ENCODE measurements at regions not wholly inside any gene's neighbourhood (a gene's known extent, or its start where the extent isn't known, plus 50 kb on each side); places are given as distances from the start of the nearest gene placed in this dataset.
"Not testable (repeated sequence)": the region's sequence is repeated elsewhere in the genome, so short reads cannot be mapped to it uniquely, and the experiment has no call there.

- ChIA-PET POLR2A (no interaction called here), CTCF (no interaction called here)
- Histone ChIP-seq H3K27me3 (ENCODE audit: control insufficient read depth in 1 of 2, insufficient read depth in 2 of 2, low read length in 2 of 2) (no peaks in the 10 kb centered on the region), H3K36me3 (ENCODE audit: insufficient read depth, low read length) (no peaks in the 10 kb centered on the region), H3K27ac (ENCODE audit: low read depth in 1 of 2, low read length in 2 of 2) (no peak overlapping the region), H3K4me3 (ENCODE audit: low read length) (no peak overlapping the region), H3K9me3 (ENCODE audit: control insufficient read depth in 1 of 2, insufficient read depth in 1 of 2, low read length in 2 of 2) (no peaks in the 10 kb centered on the region), H3K4me1 (ENCODE audit: insufficient read depth, low read length) (no peaks in the 10 kb centered on the region)
- ATAC-seq (ENCODE audit: poor library complexity) (no peak), DNase-seq (no peak)
- Mint-ChIP-seq H3K4me1 (ENCODE audit: low read depth) (no peaks in the 10 kb centered on the region), H3K9me3 (no peaks in the 10 kb centered on the region), H3K27me3 (no peaks in the 10 kb centered on the region), H3K27ac (no peak overlapping the region), H3K36me3 (ENCODE audit: low read depth) (no peaks in the 10 kb centered on the region), H3K4me3 (no peak overlapping the region)
- TF ChIP-seq CTCF (IDR thresholded peaks at IDR 0.05): no peak
- intact Hi-C loops (cut with DNase I, micrococcal nuclease): no loop called here
Observed at GRCh38 chr10:84755311-84755710, 426.9 kb downstream of the CCSER2 start.

- H3K4me1 ChIP-seq (ENCODE audit: insufficient read depth, low read length); H3K4me3 ChIP-seq (ENCODE audit: low read length); H3K9me3 ChIP-seq (ENCODE audit: control insufficient read depth in 1 of 2, insufficient read depth in 1 of 2, low read length in 2 of 2); H3K9me3 Mint-ChIP-seq; H3K27ac Mint-ChIP-seq; DNase-seq; H3K36me3 Mint-ChIP-seq (ENCODE audit: low read depth); H3K27ac ChIP-seq (ENCODE audit: low read depth in 1 of 2, low read length in 2 of 2); H3K36me3 ChIP-seq (ENCODE audit: insufficient read depth, low read length); H3K27me3 ChIP-seq (ENCODE audit: control insufficient read depth in 1 of 2, insufficient read depth in 2 of 2, low read length in 2 of 2); ATAC-seq (ENCODE audit: poor library complexity); POLR2A ChIA-PET; H3K27me3 Mint-ChIP-seq; intact Hi-C loops (cut with DNase I, micrococcal nuclease); H3K4me3 Mint-ChIP-seq; H3K4me1 Mint-ChIP-seq (ENCODE audit: low read depth): not testable (repeated sequence)
- CTCF ChIA-PET: interaction anchor here (1.1 kb wide), 1 partner anchor 9 kb away, joined by 3 read pairs; no protein-coding TSS in a partner anchor
Observed at GRCh38 chr10:84756653-84757052, 428.3 kb downstream of the CCSER2 start.

GRCh38 chr10:84761994-84762614 is 433.7 kb downstream of the CCSER2 start:
- intact Hi-C loops (cut with DNase I, micrococcal nuclease); H3K27me3 ChIP-seq (ENCODE audit: control insufficient read depth in 1 of 2, insufficient read depth in 2 of 2, low read length in 2 of 2); H3K27me3 Mint-ChIP-seq; CTCF ChIA-PET; H3K4me1 Mint-ChIP-seq (ENCODE audit: low read depth); POLR2A ChIA-PET; DNase-seq; H3K27ac Mint-ChIP-seq; H3K4me1 ChIP-seq (ENCODE audit: insufficient read depth, low read length); H3K36me3 Mint-ChIP-seq (ENCODE audit: low read depth); ATAC-seq (ENCODE audit: poor library complexity); H3K4me3 Mint-ChIP-seq; H3K36me3 ChIP-seq (ENCODE audit: insufficient read depth, low read length); H3K27ac ChIP-seq (ENCODE audit: low read depth in 1 of 2, low read length in 2 of 2); H3K4me3 ChIP-seq (ENCODE audit: low read length); H3K9me3 Mint-ChIP-seq: not testable (repeated sequence)
- H3K9me3 ChIP-seq (ENCODE audit: control insufficient read depth in 1 of 2, insufficient read depth in 1 of 2, low read length in 2 of 2): peaks cover 0 to 11% of the 10 kb centered on the region in 2 experiments

- ATAC-seq (ENCODE audit: poor library complexity) (no peak), DNase-seq (no peak)
- ChIA-PET POLR2A (no interaction called here), CTCF (no interaction called here)
- no peaks in the 10 kb centered on the region for H3K36me3 ChIP-seq (ENCODE audit: insufficient read depth, low read length)
- H3K27me3 ChIP-seq (ENCODE audit: control insufficient read depth in 1 of 2, insufficient read depth in 2 of 2, low read length in 2 of 2): no peaks in the 10 kb centered on the region
- no peak overlapping the region for H3K27ac ChIP-seq (ENCODE audit: low read depth in 1 of 2, low read length in 2 of 2)
- no peak overlapping the region for H3K4me3 ChIP-seq (ENCODE audit: low read length)
- Mint-ChIP-seq H3K9me3 (no peaks in the 10 kb centered on the region), H3K27me3 (peaks cover 7% of the 10 kb centered on the region), H3K4me3 (no peak overlapping the region), H3K27ac (no peak overlapping the region), H3K36me3 (ENCODE audit: low read depth) (no peaks in the 10 kb centered on the region), H3K4me1 (ENCODE audit: low read depth) (no peaks in the 10 kb centered on the region)
- no peaks in the 10 kb centered on the region for H3K4me1 ChIP-seq (ENCODE audit: insufficient read depth, low read length)
- intact Hi-C loops (cut with DNase I, micrococcal nuclease): no loop called here
- TF ChIP-seq CTCF (IDR thresholded peaks at IDR 0.05): no peak
- peaks cover 0 to 17% of the 10 kb centered on the region in 2 experiments for H3K9me3 ChIP-seq (ENCODE audit: control insufficient read depth in 1 of 2, insufficient read depth in 1 of 2, low read length in 2 of 2)
Observed at GRCh38 chr10:84762754-84763394, 434.5 kb downstream of the CCSER2 start.
